Left lung (tissue), 4 donors: ENCODE measurements at regions not wholly inside any gene's neighbourhood (a gene's known extent, or its start where the extent isn't known, plus 50 kb on each side); places are given as distances from the start of the nearest gene placed in this dataset.
A peak's percentile ranks its signal among the peaks of the same experiment; 100 is the strongest.

ENCODE experiments used
- ATAC-seq: fragments of 200-7000 bp; cut with Tn5 transposase; one replicate; pipeline ENCODE4 v1.9.1; 2020; ENCODE audit warnings: moderate library complexity
- DNase-seq, 4 donors: peaks; one replicate each; pipeline ENCODE4 v3.0.0-alpha.2; 2013 to 2020
- H3K27ac ChIP-seq, 2 donors: fragments of 200-600 bp; sonication (generic) in 1 of 2; one replicate each; pipeline versions ENCODE4 v1.5.0 to v1.8.0; 2020 to 2021
- H3K27me3 ChIP-seq, 2 donors: fragments of 200-600 bp; sonication (generic) in 1 of 2; one replicate each; pipeline versions ENCODE4 v1.5.0 to v1.8.0; 2020 to 2021
- H3K36me3 ChIP-seq, 2 donors: fragments of 200-600 bp; sonication (generic) in 1 of 2; one replicate each; pipeline versions ENCODE4 v1.5.0 to v1.8.0; 2020 to 2021
- H3K4me1 ChIP-seq, 2 donors: fragments of 200-600 bp; one replicate each; pipeline ENCODE4 v1.8.0; 2021
- H3K4me3 ChIP-seq, 2 donors: fragments of 200-600 bp; sonication (generic) in 1 of 2; one replicate each; pipeline versions ENCODE4 v1.5.0 to v1.8.0; 2020 to 2021; ENCODE audit warnings: mild to moderate bottlenecking in 1 of 2
- H3K9me3 ChIP-seq, 2 donors: fragments of 200-600 bp; sonication (generic) in 1 of 2; one replicate each; pipeline versions ENCODE4 v1.5.0 to v1.8.0; 2020 to 2021
- intact Hi-C, 2 donors: fragments of 100-400 bp; cut with DNase I; formaldehyde crosslinking; loops; one replicate each; pipeline versions ENCODE4 v1.11.2 to v1.14.2; 2022
- TF ChIP-seq, protein P1 (sequence below), 2 donors: fragments of 200-600 bp; sonication (generic) in 1 of 2; IDR thresholded peaks; one replicate each; pipeline versions ENCODE4 v1.5.0 to v1.8.0; 2021; ENCODE audit warnings: antibody characterized with exemption in 2 of 2
- donor health status: DM: no; HTN: yes; CAD: no.
- donor health status: DM: no; HTN: no; CAD: no.

DNA sequence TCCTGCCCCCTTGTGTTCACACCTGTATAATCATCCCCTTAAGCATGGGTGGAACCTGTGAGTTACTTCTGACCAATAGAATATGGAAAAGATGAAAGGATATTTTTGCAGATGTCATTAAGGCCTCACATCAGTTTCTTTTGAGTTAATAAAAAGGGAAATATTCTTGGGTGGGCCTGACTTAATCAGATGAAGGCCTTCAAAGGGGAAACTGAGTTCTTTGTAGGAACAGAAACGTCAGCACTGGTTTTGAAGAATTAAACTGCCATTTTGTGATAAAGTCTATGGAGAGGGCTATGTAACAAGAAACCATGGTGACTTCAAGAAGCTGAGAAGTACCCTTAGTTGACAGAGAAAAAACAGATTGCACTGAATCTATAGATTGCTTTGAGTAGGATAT is 168.7 kb upstream of the CNTNAP4 start:
- Histone ChIP-seq H3K4me3 (no peak overlapping the region), H3K27me3 (no peaks in the 10 kb centered on the region), H3K9me3 (peaks cover 0 to 11% of the 10 kb centered on the region in 2 donors), H3K4me1 (no peaks in the 10 kb centered on the region), H3K27ac (no peak overlapping the region), H3K36me3 (no peaks in the 10 kb centered on the region)
- no peak for ATAC-seq
- TF ChIP-seq, protein P1, sequence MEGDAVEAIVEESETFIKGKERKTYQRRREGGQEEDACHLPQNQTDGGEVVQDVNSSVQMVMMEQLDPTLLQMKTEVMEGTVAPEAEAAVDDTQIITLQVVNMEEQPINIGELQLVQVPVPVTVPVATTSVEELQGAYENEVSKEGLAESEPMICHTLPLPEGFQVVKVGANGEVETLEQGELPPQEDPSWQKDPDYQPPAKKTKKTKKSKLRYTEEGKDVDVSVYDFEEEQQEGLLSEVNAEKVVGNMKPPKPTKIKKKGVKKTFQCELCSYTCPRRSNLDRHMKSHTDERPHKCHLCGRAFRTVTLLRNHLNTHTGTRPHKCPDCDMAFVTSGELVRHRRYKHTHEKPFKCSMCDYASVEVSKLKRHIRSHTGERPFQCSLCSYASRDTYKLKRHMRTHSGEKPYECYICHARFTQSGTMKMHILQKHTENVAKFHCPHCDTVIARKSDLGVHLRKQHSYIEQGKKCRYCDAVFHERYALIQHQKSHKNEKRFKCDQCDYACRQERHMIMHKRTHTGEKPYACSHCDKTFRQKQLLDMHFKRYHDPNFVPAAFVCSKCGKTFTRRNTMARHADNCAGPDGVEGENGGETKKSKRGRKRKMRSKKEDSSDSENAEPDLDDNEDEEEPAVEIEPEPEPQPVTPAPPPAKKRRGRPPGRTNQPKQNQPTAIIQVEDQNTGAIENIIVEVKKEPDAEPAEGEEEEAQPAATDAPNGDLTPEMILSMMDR (IDR thresholded peaks at IDR 0.05): no peak
- no peak for DNase-seq
- intact Hi-C loops: no loop called here

DNA sequence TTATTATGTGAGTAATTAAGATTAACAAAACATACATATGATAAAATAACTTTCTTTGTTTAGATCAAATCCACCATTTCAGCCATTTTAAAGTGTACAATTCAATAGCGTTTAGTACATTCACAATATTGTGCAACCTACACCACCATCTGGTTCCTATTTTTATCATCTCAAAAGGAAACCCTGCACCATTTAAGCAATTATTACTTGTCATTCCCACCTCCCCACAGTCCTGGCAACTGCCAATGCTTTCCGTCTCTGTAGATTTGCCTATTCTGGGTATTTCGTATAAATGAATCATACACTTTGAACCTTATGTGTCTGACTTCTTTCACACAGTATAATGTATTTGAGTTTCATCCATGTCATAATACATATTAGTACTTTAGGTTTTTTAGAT is 162.5 kb upstream of the CNTNAP4 start:
- ATAC-seq (no peak), DNase-seq (peak in 2 of 4 donors; percentile 6 to 7)
- Histone ChIP-seq H3K4me1 (no peaks in the 10 kb centered on the region), H3K9me3 (peaks cover 0 to 2% of the 10 kb centered on the region in 2 donors), H3K4me3 (no peak overlapping the region), H3K36me3 (no peaks in the 10 kb centered on the region), H3K27me3 (no peaks in the 10 kb centered on the region), H3K27ac (no peak overlapping the region)
- intact Hi-C loops: no loop called here
- TF ChIP-seq, protein P1 (IDR thresholded peaks at IDR 0.05): no peak

DNA sequence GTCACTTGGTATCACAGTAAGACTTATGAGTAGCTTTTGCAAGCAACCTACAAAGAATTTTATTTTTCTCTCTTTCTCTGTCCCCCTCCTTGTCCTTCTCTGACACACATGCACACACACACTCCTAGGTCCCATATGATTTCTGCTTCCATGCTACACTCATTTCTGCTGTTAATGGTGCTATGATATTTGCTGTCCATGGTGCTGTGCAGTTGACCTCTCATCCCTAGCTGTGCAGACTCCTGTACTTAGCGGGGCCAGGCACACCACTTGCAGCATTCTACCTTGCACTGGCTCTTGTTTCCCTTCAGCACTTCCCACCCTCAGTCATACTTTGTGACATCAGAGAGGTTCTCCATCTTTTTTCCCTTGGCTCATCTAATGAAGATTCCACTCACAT is 158.9 kb upstream of the CNTNAP4 start:
- intact Hi-C loops: no loop called here
- ATAC-seq (no peak), DNase-seq (peak in 2 of 4 donors; percentile 4 to 7)
- Histone ChIP-seq H3K36me3 (no peaks in the 10 kb centered on the region), H3K9me3 (no peaks in the 10 kb centered on the region), H3K4me3 (no peak overlapping the region), H3K4me1 (no peaks in the 10 kb centered on the region), H3K27ac (no peak overlapping the region), H3K27me3 (no peaks in the 10 kb centered on the region)
- TF ChIP-seq, protein P1 (IDR thresholded peaks at IDR 0.05): no peak

DNA sequence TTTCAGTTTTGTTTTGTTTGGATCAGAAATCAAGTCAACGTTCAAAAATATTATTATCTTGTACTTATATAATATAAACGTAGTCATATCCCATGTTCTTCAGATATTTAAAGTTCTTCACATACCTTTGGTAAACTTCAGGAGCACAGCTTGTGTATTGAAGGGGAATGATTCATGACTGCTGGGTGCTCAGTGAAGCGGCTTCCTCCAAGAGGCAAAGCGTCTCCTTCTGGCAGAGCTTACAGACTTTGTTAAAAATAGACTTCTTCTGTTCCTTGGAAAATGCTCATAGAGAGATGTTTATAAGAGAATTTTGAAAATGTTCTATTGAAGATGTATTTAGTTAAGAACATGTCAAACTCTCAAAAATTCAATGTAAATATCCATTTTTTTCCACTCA is 155.6 kb upstream of the CNTNAP4 start:
- Histone ChIP-seq H3K4me3 (no peak overlapping the region), H3K4me1 (no peaks in the 10 kb centered on the region), H3K27ac (no peak overlapping the region), H3K9me3 (no peaks in the 10 kb centered on the region), H3K27me3 (no peaks in the 10 kb centered on the region), H3K36me3 (no peaks in the 10 kb centered on the region)
- TF ChIP-seq, protein P1 (IDR thresholded peaks at IDR 0.05): no peak
- intact Hi-C loops: no loop called here
- DNase-seq: no peak
- no peak for ATAC-seq

DNA sequence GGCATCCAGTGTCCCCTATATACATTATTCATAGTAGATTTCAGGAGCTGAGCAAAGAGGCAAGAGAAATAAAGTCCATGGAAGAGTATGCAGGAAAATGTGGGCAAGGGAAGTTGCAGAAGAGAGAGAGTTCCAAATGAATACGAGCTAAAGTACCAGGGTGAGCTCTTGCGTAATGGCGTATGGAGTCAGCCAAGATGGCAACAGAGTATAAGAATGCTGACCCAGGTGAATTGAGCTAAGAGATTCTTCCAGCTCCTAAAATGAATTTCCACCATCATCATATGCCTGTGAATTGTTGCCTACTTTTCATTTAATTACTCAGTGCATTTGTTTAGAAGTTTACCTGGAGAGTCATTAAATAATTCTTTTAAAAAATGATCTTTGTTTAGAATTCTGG is 153.2 kb upstream of the CNTNAP4 start:
- intact Hi-C loops: no loop called here
- ATAC-seq (no peak), DNase-seq (no peak)

More for the DNA sequence above, 153.2 kb upstream of the CNTNAP4 start:
- Histone ChIP-seq H3K36me3 (no peaks in the 10 kb centered on the region), H3K4me1 (no peaks in the 10 kb centered on the region), H3K9me3 (peaks cover 0 to 5% of the 10 kb centered on the region in 2 donors), H3K27me3 (no peaks in the 10 kb centered on the region), H3K4me3 (no peak overlapping the region), H3K27ac (no peak overlapping the region)
- TF ChIP-seq, protein P1 (IDR thresholded peaks at IDR 0.05): no peak
